Smooth muscle cell (in vitro differentiated cells): ENCODE measurements at regions not wholly inside any gene's neighbourhood (a gene's known extent, or its start where the extent isn't known, plus 50 kb on each side); places are given as distances from the start of the nearest gene placed in this dataset.

ENCODE experiments used
- DNase-seq: peaks from one replicate; lab custom pipeline; 2025; ENCODE audit not compliant: unreplicated experiment; lab: John Stamatoyannopoulos, UW
- H2AFZ ChIP-seq: fragments of 200-600 bp; sonication (generic); 2 replicates; pipeline ENCODE4 v1.6.0; 2016; ENCODE audit warnings: antibody characterized with exemption, low read depth, mild to moderate bottlenecking
- H3F3A ChIP-seq: fragments of 200-600 bp; sonication (generic); 2 replicates; pipeline ENCODE4 v1.6.0; 2017; ENCODE audit warnings: antibody characterized with exemption, low read depth
- H3K27ac ChIP-seq: fragments of 200-600 bp; sonication (generic); 2 replicates; pipeline ENCODE4 v1.5.1; 2016; ENCODE audit warnings: low read depth, mild to moderate bottlenecking
- H3K27me3 ChIP-seq: fragments of 200-600 bp; sonication (generic); 2 replicates; pipeline ENCODE4 v1.6.1; 2016; ENCODE audit warnings: low read depth, mild to moderate bottlenecking
- H3K36me3 ChIP-seq: fragments of 200-600 bp; sonication (generic); 2 replicates; pipeline ENCODE4 v1.5.1; 2016; ENCODE audit warnings: low read depth
- H3K4me1 ChIP-seq: fragments of 200-600 bp; sonication (generic); 2 replicates; pipeline ENCODE4 v1.5.1; 2016; ENCODE audit warnings: low read depth
- H3K4me2 ChIP-seq: fragments of 200-600 bp; sonication (generic); 2 replicates; pipeline ENCODE4 v1.6.0; 2016; ENCODE audit warnings: mild to moderate bottlenecking
- H3K4me3 ChIP-seq: fragments of 200-600 bp; sonication (generic); 2 replicates; pipeline ENCODE4 v1.5.1; 2016; ENCODE audit warnings: mild to moderate bottlenecking
- H3K79me2 ChIP-seq: fragments of 200-600 bp; sonication (generic); 2 replicates; pipeline ENCODE4 v1.6.0; 2016; ENCODE audit warnings: low read depth, mild to moderate bottlenecking
- H3K9ac ChIP-seq: fragments of 200-600 bp; sonication (generic); 2 replicates; pipeline ENCODE4 v1.6.0; 2016; ENCODE audit warnings: low read depth
- H3K9me3 ChIP-seq: fragments of 200-600 bp; sonication (generic); replicated peaks from 2 replicates; pipeline ENCODE4 v1.5.1; 2016; ENCODE audit warnings: low read depth
- H4K20me1 ChIP-seq: fragments of 200-600 bp; sonication (generic); 2 replicates; pipeline ENCODE4 v1.6.0; 2016; ENCODE audit warnings: low read depth
- WGBS: methylation state at CpG from one replicate; pipeline ENCODE4 v1.1.7; 2016; ENCODE audit warnings: low lambda C conversion rate; 5-methylcytosine and 5-hydroxymethylcytosine counted together
- TF ChIP-seq, protein P1 (sequence below): fragments of 200-600 bp; sonication (generic); IDR thresholded peaks from 2 replicates; pipeline ENCODE4 v1.5.1; 2017; ENCODE audit warnings: borderline replicate concordance, mild to moderate bottlenecking, antibody characterized with exemption; ENCODE audit not compliant: insufficient read depth, poor library complexity, severe bottlenecking

DNA sequence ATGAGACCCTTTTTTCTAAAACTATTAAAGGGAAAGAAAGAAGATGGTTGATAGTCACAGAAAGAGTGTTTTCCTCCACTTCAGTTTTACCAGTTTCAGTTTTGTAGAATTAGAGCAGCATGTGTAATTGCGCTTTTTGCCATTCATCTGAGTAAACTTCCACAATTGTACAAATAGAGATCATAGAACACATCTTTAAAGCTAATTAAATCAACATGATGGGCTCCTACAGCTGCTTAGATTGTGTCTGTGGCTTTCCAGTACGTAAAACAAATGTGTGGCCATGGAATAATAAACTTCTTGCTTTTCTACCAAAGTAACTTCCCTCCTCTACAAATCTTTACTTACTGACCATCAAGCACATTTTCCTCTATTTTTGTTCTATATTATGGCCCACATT is 84.2 kb upstream of the LRIG3 start:
- H3K4me3 ChIP-seq = no peak overlapping the region
- no peaks in the 10 kb centered on the region for H3K9me3 ChIP-seq
- no peaks in the 10 kb centered on the region for H3F3A ChIP-seq
- TF ChIP-seq, protein P1, sequence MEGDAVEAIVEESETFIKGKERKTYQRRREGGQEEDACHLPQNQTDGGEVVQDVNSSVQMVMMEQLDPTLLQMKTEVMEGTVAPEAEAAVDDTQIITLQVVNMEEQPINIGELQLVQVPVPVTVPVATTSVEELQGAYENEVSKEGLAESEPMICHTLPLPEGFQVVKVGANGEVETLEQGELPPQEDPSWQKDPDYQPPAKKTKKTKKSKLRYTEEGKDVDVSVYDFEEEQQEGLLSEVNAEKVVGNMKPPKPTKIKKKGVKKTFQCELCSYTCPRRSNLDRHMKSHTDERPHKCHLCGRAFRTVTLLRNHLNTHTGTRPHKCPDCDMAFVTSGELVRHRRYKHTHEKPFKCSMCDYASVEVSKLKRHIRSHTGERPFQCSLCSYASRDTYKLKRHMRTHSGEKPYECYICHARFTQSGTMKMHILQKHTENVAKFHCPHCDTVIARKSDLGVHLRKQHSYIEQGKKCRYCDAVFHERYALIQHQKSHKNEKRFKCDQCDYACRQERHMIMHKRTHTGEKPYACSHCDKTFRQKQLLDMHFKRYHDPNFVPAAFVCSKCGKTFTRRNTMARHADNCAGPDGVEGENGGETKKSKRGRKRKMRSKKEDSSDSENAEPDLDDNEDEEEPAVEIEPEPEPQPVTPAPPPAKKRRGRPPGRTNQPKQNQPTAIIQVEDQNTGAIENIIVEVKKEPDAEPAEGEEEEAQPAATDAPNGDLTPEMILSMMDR = no peak
- H3K36me3 ChIP-seq = no peaks in the 10 kb centered on the region
- no peak overlapping the region for H3K4me2 ChIP-seq
- DNase-seq = no peak
- H2AFZ ChIP-seq = no peak overlapping the region
- H3K27me3 ChIP-seq = no peaks in the 10 kb centered on the region
- 86% methylated on average over 2 of the region's 2 CpGs for WGBS
- H3K9ac ChIP-seq = no peak overlapping the region
- H4K20me1 ChIP-seq = no peaks in the 10 kb centered on the region
- H3K79me2 ChIP-seq = no peaks in the 10 kb centered on the region
- no peaks in the 10 kb centered on the region for H3K4me1 ChIP-seq
- H3K27ac ChIP-seq = no peak overlapping the region

DNA sequence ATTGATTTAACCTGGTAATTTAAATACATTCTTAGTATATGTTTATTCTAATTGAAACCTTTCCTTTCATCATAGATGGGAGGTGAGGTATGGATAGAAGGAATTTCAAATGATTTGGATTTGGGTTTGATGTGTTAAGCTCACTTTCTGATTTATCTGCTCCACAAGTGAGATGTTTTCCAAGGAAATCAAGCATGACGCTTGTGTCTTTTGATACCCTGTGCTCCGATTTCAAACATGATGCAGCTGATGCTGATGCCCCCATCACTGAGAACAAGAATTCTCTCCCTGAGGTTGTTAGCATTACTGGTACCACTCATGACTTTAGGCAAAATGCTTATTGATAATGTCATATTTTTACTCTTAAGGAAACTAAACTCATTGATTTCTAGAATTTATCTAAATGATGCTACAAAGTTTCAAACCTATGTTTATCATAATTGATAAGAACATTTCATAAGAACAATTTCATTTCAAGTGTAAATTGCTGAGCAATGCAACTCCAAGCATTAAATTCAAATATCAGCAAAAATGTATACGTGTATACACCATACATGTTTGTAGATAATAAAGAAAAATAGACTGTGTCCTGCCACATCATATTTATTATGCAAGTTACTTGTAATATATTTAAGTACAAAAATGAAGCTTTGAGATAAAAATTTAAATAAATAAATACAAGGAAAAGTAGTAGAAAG is 75.5 kb upstream of the LRIG3 start:
- Histone ChIP-seq H2AFZ (no peak overlapping the region), H3K4me1 (no peaks in the 10 kb centered on the region), H3K9ac (no peak overlapping the region), H3K27ac (no peak overlapping the region), H3K9me3 (no peaks in the 10 kb centered on the region), H3F3A (no peaks in the 10 kb centered on the region), H3K36me3 (no peaks in the 10 kb centered on the region), H3K27me3 (no peaks in the 10 kb centered on the region), H3K4me2 (no peak overlapping the region), H4K20me1 (no peaks in the 10 kb centered on the region), H3K79me2 (no peaks in the 10 kb centered on the region), H3K4me3 (no peak overlapping the region)
- DNase-seq = no peak
- 92% methylated on average over 3 of the region's 3 CpGs for WGBS
- TF ChIP-seq, protein P1 = no peak

DNA sequence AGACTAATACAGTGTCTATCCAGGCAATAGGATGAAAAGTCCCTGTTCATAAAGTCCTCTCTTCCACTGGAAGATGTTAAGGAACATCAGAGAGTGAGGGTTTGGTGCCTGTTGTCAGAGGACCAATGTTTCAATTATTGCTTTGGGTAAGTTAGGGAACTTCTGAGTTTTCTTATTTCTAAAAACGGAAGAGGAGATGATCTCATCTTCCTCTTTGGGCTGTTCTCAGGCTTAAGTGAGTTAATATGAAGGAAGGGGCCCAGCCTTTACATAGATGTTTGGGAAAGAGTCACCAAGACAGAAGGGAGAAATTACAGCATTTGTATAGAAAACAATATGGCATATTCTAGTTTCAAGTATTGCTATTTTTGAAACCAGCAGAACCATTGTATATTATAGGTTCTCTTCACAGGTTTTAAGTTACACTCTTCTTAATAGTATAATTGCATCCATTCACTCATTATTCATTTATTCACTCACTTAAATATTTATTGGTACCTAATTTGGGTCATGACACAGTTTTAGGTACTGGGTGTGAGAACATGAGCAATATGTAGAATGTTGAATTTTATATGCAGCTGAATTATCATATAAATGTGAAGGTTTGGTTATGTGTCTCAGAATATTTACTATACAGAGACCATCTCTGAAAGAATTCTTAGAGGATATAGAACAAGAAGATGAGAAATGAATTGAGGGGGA is 68.5 kb upstream of the LRIG3 start:
- Histone ChIP-seq H3K9ac (no peak overlapping the region), H2AFZ (no peak overlapping the region), H3K4me3 (no peak overlapping the region), H3K9me3 (peaks cover 8% of the 10 kb centered on the region), H3K27me3 (no peaks in the 10 kb centered on the region), H3K4me1 (no peaks in the 10 kb centered on the region), H3K79me2 (no peaks in the 10 kb centered on the region), H4K20me1 (no peaks in the 10 kb centered on the region), H3K36me3 (no peaks in the 10 kb centered on the region), H3F3A (no peaks in the 10 kb centered on the region), H3K4me2 (no peak overlapping the region), H3K27ac (no peak overlapping the region)
- WGBS = 96% methylated on average over 1 of the region's 1 CpG
- TF ChIP-seq, protein P1 = no peak
- DNase-seq = no peak
